HG02798 (cell line): ENCODE measurements at regions not wholly inside any gene's neighbourhood (a gene's known extent, or its start where the extent isn't known, plus 50 kb on each side); places are given as distances from the start of the nearest gene placed in this dataset.

Experiments used
- ATAC-seq: cut with Tn5 transposase; IDR thresholded peaks from one replicate; pipeline ENCODE4 v1.9.1; 2021; ENCODE audit warnings: mild to moderate bottlenecking; ENCODE audit not compliant: unreplicated experiment, poor library complexity

DNA sequence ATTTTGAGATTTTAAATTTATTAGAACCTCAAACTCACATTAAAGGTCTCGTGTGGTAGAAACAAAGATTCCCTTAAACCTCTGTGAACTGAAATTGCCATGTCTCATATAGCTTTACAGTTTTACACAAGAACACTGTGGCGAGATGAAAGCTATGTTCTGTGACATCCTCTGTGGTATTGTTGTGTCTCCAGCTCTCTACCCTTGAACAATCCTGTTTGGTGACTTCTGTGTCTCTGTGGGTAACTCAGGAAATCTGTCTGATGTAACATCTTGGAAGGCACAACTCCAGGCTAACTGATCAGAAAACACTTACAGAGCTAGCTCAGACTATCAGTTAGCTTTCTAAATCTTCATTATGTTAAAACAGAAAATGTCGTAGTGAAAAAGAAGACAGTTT is 318.8 kb upstream of the GBE1 start:
- ATAC-seq = no peak

DNA sequence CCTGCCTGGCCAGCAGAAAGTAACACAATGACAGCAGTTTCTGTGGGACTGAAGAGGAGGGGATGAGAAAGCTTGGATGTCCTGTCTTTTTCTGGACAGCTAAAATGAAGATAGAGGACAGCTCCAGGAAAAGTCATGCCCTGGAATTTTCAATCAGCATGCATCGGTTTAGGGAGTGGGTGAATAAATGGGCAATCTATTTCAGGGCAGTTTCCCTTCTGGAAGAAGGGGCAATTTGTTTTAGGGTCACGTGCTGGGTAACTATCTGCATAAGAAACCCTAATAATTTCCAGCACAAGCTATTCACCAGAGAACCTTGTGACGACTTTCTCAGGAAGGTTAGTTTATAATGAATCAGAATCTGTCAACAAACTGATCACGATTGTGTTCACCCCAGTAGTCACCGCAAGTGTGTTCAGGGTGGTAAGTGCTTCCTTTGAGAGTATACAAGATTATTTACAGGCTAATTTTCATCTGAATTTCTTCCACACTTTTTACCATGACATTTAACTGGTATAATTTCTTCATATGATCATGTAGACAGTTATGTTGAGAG is 318.0 kb upstream of the GBE1 start:
- no peak for ATAC-seq

DNA sequence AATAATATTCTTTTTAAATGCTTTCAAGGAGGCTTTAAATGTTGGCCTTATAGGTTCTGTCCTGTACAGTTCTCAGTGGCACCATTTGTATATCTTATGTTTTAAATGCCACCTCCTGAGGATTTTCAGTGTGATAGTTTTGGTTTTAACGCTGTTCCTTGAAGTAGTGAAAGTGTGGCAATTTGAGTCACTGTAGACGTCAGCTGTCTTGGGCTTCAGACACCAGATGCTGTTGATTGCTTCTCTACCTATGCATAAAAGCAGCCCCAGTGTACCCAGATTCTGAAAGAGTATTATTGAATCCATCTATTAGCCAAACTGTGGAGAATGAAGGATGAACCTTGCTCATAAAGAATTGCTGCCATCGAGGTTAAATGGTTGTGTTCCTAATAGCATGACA is 316.8 kb upstream of the GBE1 start:
- ATAC-seq = no peak

DNA sequence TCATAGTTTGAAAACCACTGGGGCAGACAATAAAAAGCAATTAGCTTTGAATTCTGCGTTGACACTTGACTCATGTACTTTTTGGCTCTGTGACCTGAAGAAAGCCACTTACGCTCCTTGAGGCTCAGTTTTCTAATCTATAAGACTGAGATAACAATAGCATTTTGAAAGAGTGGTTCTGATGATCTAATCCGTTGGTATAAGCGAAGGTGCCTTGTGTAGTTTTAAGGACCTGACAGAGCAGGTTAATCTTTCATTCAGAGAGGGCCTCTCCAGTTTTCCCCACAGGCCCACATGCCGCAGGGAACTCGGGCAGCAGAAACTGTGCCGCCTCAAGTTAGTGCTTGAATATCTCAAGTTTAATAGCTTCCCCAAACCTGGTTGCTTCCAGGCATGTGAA is 306.0 kb upstream of the GBE1 start:
- ATAC-seq = no peak

DNA sequence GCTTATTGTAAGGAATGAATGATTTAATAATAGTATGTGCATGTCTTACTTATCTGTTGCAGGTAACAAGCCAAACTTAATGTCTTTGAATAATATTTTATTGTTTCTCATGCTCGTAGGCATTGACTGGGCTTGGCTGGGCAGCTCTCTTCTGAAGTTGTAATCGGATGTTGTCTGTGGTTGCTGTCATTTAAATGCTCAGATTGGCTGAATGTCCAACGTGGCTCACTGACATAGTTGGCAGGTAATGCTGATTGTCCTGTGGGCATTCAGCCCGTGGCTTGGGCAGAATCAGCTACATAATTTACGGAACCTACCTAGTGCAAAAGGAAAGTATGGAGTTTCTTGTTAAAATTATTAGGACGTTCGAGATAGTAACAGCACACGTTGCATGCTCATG is 297.4 kb upstream of the GBE1 start:
- ATAC-seq = no peak

DNA sequence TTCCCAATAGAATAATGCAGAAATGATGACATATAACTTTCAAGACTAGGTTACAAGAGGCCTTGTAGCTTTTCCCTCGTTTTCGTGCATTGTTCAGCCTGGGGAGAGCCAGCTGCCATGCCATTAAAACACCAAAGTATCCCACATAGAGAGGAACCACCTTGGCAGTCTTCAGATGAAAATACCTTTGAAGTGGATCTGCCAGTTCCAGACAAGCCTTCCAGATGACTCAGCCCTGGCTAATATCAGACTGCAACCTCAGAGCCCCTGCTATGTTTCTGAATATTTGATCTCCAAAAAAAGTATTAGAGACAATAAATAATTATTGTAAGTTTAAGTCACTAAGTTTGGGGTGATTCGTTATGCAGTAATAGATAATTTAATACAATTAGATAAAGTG is 294.3 kb upstream of the GBE1 start:
- no peak for ATAC-seq

DNA sequence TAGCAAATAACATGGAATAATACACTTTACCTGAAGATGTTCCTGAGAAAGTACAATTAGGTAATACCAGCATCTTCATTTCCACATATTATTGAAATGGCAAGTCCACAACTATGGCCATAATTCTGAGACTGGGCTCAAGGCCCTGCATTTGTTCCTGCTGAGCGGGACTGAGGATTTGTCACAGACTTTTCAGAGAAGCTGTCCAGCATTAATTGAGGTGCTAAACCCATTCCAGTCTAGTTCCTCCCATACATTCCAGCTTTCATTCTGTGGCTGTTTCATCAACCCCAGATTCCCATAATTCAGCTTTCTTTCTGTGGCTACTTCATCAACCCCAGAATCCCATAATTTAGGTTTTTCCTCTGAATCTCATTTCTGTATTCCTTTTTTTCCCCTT is 293.4 kb upstream of the GBE1 start:
- ATAC-seq = no peak

DNA sequence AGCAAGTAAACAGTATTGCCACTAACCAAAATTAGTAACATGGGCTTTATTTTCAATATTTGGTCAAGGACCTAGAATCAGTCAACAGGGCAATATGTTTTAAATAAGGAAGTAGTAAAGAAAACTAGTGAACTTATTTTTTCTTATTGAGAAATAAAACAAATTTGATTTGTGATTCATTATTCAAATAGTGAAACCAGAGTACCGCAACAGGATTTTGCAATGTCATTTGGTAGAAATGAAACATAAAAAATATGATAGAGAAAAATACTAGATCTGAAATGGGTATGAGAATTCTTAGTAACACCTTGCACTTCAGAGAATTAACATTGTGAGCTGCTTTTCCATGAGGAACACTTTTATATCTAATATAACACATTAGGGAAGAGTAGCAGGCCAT is 291.8 kb upstream of the GBE1 start:
- ATAC-seq = no peak

DNA sequence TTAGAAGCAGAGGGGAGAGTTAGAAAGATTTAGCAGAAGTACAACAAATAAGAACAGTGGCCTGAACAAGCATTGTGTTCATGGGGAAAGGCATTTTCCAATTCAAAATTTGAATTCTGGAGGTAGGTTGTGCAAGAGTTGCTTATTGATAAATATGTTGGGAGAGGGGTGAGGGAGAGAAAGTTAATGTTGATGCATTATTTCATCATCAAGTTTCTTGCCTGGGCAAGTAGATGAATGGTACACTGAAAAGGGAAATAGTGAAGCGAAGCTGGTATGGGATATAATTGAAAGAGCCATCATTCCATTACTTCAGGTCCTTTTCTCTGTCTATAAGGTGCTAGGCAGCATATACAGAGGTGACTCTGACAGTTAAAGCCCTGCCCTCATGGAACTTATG is 288.9 kb upstream of the GBE1 start:
- ATAC-seq = no peak

DNA sequence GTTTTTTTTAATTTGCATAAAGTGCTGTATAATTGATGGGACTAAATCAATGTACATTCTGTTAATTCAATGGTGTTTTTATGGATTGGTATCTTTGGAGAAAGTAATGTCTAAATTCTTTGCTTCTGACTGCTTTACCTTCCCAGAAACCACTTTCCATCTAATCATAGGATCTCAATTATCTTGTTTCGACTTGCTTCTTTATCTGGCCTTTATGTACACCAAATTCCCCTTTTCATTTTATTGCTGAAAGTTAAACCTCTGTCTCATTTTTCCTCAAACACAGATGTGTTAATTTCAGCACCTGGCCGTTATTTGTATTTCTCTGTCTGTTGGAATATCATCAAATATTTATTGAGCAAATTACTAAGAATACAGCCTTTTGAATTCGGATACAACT is 287.3 kb upstream of the GBE1 start:
- no peak for ATAC-seq

DNA sequence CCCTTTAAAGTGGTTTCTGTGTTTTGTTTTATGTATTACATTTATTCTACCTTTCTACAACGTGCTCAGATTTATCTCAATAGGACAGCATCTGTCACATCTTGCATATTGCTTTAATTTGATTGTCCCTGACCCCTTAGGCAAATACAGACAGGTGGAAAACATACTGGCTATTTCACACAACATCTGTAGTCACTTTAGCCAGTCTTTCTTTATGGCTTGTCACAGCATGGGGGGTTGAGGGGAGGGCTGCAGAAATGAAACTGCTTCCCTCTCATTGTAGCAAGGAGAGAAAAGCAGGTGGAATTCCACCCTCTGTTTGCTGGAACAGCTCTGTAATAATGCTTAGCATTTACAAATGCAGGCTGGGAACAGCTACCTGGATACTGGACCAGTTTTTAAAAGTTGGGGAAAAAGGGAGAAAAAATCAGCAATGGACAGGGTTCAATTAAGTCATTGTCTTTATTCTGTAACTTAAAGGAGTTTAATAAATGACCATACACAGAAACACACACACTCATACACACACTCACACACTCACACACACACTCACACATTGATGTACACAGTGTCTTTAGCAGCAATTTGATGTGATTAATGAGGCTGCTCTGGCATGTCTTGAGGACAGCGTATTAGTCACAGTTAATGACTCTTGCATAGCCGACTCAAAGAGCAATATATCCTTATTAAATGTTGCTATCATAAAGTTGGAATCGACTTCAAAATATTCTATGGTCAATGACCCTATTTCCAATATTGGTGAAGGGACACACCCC is 283.7 kb upstream of the GBE1 start:
- no peak for ATAC-seq

DNA sequence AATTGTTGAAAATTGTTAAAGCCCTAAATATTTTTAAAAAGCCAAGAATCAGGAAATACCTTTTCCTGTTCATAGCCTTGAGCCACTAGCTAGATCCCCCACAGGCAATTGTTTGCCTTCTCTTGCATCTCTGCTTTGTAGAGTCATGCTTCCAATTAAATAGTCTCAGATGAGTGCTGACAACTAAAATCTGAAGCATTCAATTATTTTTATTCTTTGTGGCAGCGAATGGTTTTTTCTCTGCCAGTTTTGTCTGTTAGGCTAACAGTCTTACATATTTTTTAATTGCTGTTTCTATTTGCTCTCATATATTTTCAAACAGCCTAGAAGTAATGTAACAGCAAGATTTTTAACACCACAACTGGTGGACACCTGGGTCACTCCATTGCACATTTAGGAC is 277.1 kb upstream of the GBE1 start:
- no peak for ATAC-seq

DNA sequence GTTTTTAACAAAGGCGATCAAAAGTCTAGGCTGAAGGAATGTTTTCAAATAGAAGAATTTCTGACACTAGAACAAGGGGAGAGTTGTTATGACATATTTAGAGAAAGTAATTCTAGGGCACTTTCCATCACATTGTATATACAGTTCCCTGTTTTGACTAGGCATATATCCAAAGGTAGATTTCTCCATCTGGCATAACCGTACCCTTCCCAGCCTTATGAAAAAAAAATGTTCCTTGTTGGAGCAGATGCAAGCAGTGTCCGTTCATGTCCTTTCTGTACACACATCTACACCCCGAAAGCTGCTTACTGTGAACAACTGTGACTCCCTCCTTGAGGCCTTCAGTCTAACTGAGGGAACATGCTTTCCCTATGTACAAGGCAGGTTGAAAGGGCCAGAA is 271.7 kb upstream of the GBE1 start:
- ATAC-seq = no peak

DNA sequence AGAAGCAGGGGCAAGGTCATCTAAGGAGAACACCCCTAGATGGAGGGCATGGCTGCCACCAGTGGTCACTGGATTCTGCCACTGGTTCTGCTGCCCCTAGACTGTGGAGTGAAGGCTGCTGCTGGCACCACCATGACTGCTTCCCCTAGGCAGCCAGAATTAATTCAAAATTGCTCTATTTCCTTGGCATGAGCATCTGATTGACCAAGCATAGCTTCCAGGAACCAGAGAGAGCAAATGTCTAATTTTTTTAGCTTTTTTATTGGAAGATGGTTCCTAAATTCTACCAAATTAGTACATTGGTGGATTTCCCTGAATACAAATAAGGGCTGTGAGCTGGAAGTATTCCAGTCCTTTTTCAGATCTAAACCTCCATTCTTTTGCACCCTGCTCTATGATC is 270.2 kb upstream of the GBE1 start:
- ATAC-seq = no peak

DNA sequence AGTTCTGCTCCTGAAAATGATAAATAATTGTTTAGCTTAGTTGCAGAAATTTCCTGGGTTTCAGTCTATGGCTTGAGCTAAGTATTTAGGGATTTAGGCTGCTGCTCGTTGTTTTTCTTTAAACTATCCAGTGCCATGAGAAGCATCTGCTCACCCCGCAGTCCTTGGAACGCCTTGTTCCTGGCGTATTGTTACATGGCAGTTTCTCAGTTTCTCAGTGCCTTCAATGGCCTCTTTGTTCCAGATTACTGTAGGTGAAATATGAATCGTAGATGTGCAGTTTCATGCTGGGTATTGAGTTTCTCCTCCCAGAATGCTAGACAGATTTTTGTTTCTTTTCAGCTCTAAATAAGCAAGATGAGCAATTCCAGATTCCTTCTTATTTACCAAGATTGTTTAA is 269.5 kb upstream of the GBE1 start:
- no peak for ATAC-seq

DNA sequence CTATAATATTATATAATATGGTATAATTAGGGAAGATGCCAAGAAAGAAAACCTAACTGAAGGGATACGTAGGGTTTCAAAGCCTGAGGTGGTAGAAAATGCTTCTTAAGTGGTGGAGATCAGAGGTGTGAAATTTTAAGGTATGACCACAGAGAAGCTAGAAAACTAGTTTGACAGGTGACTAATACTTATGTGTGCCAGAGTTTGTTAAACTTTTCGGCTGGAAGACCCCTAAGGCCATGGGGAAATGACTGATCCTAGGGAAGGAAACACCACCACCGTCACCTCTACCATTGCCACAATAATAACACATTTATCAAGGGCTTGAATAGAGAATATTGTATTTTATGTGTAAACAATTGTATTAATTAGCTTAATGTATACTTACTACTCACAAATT is 261.4 kb upstream of the GBE1 start:
- ATAC-seq = no peak

DNA sequence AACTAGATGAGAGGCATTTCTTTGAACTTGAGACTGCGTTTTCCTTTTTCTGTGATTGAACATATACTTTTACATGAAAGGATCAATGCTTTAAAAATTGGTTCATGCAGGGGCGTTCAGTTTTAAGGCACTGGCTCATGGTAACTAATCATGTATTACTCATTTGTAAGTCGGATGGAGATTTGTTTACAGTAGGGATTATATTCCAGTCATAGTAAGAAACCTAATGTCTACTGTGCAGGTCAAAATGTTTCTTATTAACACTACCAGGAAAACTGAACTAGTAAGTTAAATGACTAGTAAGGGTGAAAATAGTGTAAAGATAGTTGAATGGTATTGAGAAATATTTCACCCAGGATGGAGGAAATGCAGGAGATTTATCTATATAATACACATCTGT is 258.8 kb upstream of the GBE1 start:
- ATAC-seq = no peak

DNA sequence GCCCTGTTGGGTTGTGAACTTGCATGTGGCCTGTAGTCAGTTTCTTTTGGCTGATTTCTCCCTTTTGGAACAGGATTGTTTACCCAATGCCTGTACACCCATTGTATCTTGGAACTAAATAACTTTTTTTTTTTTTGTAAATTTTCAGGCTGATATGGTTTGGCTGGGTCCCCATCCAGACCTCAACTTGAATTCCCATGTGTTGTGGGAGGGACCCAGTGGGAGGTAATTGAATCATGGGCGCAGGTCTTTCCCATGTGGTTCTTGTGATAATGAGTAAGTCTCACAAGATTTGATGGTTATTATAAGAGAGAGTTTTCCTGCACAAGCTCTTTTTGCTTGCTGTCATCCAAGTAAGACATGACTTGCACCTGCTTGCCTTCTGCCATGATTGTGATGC is 253.8 kb upstream of the GBE1 start:
- no peak for ATAC-seq

DNA sequence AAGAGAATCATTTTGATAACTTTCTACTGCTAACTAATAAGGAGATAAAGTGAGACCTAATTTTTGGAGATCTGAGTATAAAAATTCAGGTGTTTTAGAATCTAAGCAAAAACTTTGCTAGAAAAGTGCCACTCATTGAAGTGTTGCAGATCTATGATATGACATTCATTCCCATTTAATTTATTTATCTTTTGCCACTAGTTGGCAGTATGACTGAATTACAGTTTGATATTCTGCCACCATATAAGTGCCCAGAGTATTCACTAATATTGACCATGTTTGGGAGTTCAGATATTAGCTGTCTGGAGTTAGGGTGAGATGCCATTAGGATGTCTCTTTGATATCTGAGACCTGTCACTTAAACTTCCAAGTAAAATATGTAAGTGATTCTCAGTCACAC is 251.3 kb upstream of the GBE1 start:
- no peak for ATAC-seq

DNA sequence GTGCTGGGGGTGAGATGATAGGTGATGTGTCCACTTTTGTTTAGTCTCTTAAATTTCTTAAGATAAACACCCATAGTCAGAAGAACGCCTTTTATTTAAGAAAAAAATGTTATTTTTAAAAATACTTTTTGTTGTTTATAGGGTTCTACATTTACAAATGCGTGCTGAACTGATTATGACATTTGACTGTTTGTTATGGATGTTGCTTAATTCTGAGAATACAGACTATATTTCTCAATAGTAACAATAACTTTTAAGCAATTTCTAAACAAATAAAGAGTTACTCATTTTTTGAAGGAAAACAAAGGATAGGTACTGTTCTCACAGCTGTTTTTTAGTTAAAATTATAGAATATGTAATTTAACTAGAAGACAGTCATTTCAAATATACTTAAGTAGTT is 249.9 kb upstream of the GBE1 start:
- no peak for ATAC-seq

DNA sequence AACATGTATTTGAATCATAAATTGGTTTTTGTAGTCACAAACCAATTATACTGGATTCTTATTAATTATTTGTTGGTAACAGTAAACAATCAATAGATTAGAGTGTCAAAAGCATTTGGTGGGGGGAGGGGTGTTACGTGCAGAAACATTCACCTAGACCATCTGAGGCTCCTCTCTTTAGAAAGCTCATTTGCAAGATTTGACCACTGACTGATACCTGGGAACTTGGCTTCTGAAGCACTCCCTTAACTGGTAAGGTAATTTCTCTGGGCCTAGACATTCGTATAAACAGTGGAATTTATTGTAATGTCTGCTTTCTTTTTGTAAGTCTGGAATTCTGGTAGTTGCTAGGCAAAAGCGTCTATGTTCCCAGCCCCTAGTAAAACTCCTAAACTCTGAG is 243.8 kb upstream of the GBE1 start:
- no peak for ATAC-seq

DNA sequence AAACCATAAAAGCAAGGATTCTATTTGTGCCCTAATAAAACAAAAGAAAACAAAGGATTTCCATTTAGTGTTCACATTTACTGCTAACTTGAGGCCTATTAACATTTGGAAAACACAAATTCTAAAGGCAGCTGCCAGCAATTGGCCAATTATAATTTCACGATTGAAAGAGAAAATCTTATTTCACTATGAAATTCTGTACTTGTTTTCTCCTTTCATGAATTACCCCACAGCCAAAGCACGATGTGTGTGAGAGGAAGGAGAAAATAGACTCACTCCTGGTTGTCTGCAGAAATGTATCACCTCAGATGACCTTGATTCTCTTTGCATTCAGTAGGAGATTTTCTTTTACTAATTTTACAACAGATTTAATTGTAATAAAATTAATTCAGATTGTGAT is 242.8 kb upstream of the GBE1 start:
- ATAC-seq = no peak
